OCI-LY1 (cell line): ENCODE measurements at regions not wholly inside any gene's neighbourhood (a gene's known extent, or its start where the extent isn't known, plus 50 kb on each side); places are given as distances from the start of the nearest gene placed in this dataset.

ENCODE experiments used
- EZH2 ChIP-seq: fragments of 200-600 bp; sonication (generic), shearing (Covaris generic); IDR thresholded peaks from 2 replicates; pipeline ENCODE4 v1.8.0; 2017; ENCODE audit warnings: borderline replicate concordance, mixed run types, mild to moderate bottlenecking, antibody characterized with exemption, low read length, moderate library complexity, mixed read lengths
- TF ChIP-seq, protein P1 (sequence below): fragments of 200-600 bp; sonication (generic), shearing (Covaris generic); IDR thresholded peaks from 2 replicates; pipeline ENCODE4 v1.5.1; 2017; ENCODE audit warnings: mild to moderate bottlenecking, antibody characterized with exemption, low read length, moderate library complexity, mixed read lengths

DNA sequence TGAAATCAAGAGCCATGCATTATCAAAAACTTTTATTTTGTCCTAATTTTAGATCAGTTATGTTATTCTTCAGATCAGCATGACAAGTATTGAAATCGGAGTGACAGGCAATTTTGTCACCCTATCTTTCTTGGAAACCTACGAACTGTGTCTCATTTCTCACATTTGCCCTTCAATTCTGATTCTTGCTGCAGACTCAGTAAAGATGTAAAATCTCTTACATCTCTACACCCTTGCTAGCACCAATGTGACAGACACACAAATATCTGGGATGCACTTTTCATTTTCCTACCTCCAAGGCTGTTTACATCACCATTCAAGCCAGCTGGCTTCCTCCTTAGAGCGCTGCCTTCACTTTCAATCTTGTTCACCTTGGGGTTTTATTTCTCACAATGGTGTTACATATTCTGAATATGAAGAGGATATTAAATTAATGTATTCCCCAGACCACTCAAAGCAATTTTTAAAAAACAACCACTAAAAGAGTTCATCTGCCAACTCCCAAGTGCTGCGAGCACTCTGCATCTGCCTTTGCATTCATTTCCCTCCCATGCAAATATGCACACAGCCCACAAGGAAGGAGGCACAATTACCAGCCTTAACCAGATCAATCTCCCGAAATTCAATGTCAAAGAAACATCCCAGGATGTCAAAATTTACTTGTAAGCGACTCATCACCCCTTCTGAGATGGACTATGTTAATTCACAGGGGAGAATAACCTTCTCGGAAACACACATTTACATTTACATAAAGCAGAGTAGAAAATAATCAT is 164.3 kb downstream of the ENC1 start:
- TF ChIP-seq EZH2 = no peak
- TF ChIP-seq, protein P1, sequence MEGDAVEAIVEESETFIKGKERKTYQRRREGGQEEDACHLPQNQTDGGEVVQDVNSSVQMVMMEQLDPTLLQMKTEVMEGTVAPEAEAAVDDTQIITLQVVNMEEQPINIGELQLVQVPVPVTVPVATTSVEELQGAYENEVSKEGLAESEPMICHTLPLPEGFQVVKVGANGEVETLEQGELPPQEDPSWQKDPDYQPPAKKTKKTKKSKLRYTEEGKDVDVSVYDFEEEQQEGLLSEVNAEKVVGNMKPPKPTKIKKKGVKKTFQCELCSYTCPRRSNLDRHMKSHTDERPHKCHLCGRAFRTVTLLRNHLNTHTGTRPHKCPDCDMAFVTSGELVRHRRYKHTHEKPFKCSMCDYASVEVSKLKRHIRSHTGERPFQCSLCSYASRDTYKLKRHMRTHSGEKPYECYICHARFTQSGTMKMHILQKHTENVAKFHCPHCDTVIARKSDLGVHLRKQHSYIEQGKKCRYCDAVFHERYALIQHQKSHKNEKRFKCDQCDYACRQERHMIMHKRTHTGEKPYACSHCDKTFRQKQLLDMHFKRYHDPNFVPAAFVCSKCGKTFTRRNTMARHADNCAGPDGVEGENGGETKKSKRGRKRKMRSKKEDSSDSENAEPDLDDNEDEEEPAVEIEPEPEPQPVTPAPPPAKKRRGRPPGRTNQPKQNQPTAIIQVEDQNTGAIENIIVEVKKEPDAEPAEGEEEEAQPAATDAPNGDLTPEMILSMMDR = no peak
